ENCODE measurements at regions not wholly inside any gene's neighbourhood (a gene's known extent, or its start where the extent isn't known, plus 50 kb on each side); places are given as distances from the start of the nearest gene placed in this dataset.

DNA sequence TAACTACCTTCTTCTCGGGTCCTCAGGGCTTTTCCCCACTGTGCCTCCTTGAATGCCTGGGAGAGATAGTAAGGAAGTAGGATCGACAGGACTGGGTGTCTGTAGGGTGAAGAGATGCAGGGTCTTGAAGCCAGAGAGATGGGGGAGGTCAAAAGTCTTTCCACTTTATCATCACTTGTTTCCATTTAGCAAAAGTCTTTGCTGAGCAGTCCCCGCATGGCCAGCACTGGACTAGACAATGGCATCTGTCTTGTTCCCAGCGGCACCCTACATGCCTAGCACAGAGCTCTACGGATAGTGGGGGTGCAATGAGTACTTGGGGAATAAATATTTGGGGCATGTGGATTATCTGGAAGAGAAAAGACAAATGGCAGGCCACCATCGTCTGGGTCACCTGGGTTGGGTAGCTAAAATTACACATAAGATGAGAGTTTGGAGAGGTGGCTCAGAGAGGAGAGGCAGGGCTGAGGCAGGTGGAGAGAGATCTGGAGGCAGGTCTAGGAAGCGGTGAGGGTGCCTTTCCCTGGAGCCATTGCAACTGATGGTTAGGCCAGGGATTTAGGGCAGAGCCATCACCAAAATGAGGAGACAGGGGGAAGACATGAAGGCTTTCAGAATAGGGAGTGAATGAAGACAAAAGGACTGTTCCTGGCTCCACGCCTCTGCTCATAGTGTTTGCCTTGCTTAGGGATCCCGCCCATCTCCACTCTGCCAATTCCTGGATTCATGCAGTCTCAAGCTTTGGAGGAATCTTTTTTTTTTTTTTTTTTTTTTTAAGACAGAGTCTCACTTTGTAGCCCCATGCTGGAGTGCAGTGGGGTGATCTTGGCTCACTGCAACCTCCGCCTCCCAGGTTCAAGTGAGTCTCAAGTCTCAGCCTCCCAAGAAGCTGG, 250.8 kb upstream of the KLF4 start:
- CTCF ChIA-PET, result interaction anchor here (0.6 to 0.7 kb wide), 3 partner anchors 132 to 1703 kb away, joined by 3 to 7 read pairs (median 3); no protein-coding TSS in a partner anchor
- Histone ChIP-seq H3K4ac (ENCODE audit: low read depth, low read length) (peak overlapping the region; percentile 71), H2BK20ac (ENCODE audit: low read depth, low read length) (peak overlapping the region; percentile 73), H3K36me3 (ENCODE audit: control insufficient read depth, insufficient read depth, low read length) (no peaks in the 10 kb centered on the region), H3K4me1 (ENCODE audit: control insufficient read depth, insufficient read depth, low read length) (peaks cover 28% of the 10 kb centered on the region), H3K23ac (ENCODE audit: low read depth, low read length) (no peak overlapping the region), H3K27me3 (ENCODE audit: control insufficient read depth, insufficient read depth, low read length) (no peaks in the 10 kb centered on the region), H2BK120ac (ENCODE audit: low read depth, low read length) (peak overlapping the region; percentile 81), H3K9me1 (ENCODE audit: insufficient read depth, low read length) (peaks cover 9% of the 10 kb centered on the region), H3K4me2 (ENCODE audit: low read depth, low read length) (no peak overlapping the region), H3K14ac (replicated peaks; ENCODE audit: low read depth, low read length) (peak overlapping the region; percentile 43; the same call in 1 of the 2 replicates), H4K5ac (ENCODE audit: low read depth, low read length) (peak overlapping the region; percentile 26; the same call in 1 of the 2 replicates), H3K4me3 (ENCODE audit: insufficient read depth, low read depth, low read length) (no peak overlapping the region), H4K20me1 (ENCODE audit: insufficient read depth, low read length) (no peaks in the 10 kb centered on the region), H2AK9ac (replicated peaks; ENCODE audit: low read depth, low read length, poor library complexity) (peak overlapping the region; percentile 32), H3K9ac (ENCODE audit: low read depth, low read length) (no peak overlapping the region), H2BK15ac (ENCODE audit: low read depth, low read length) (peak overlapping the region; percentile 75; the same call in 1 of the 3 replicates), H3K9me3 (ENCODE audit: control insufficient read depth, insufficient read depth, low read length) (no peaks in the 10 kb centered on the region), H3K79me1 (ENCODE audit: low read depth in 1 of 2, low read length in 2 of 2) (no peaks in the 10 kb centered on the region; a peak in 1 of 4 replicates), H2BK5ac (ENCODE audit: low read depth, low read length, poor library complexity, severe bottlenecking) (no peak overlapping the region), H3K56ac (ENCODE audit: extremely low read depth, insufficient read depth, low read length) (no peak overlapping the region), H4K8ac (ENCODE audit: low read depth in 2 of 2, low read length in 2 of 2) (peak overlapping the region; percentile 33 to 53; a peak in 2 of 4 replicates), H2AK5ac (ENCODE audit: low read depth, low read length) (peak overlapping the region; percentile 59), H3K18ac (ENCODE audit: low read depth, low read length) (peak overlapping the region; percentile 62; the same call in 1 of the 2 replicates), H3K27ac (ENCODE audit: insufficient read depth, low read length) (no peak overlapping the region), H4K91ac (ENCODE audit: insufficient read depth, low read depth, low read length) (peak overlapping the region; percentile 61; the same call in 1 of the 2 replicates), H2AFZ (replicated peaks; ENCODE audit: low read length, poor library complexity) (peak overlapping the region; percentile 37)
- dilution Hi-C loops (cut with HindIII; ENCODE audit: low sequenced_read_pairs, unreplicated experiment), result no loop called here
- in situ Hi-C loops (cut with MboI; ENCODE audit: low sequenced_read_pairs), result loop anchor here (25.0 kb wide), 2 partner anchors 822 to 853 kb away; no protein-coding TSS in a partner anchor
- no TSS peak for BruUV-seq (replicated peaks)
- TF ChIP-seq FOS (IDR thresholded peaks at IDR 0.05; ENCODE audit: low read depth, low read length) (no peak), ELK1 (IDR thresholded peaks at IDR 0.05; ENCODE audit: borderline replicate concordance, low read depth, low read length) (no peak), RCOR1 (IDR thresholded peaks at IDR 0.05; ENCODE audit: insufficient replicate concordance, low read length) (no peak), BHLHE40 (IDR thresholded peaks at IDR 0.05; ENCODE audit: low read depth, low read length) (no peak), POLR2A (IDR thresholded peaks at IDR 0.05; ENCODE audit: low read depth, low read length) (no peak), CHD1 (IDR thresholded peaks at IDR 0.05; ENCODE audit: low read depth, low read length) (no peak), CEBPB (IDR thresholded peaks at IDR 0.05; ENCODE audit: low read depth, low read length) (no peak), RAD21 (IDR thresholded peaks at IDR 0.05; ENCODE audit: low read length) (no peak), RFX5 (IDR thresholded peaks at IDR 0.05; ENCODE audit: low read depth, low read length) (no peak), NFE2L2 (IDR thresholded peaks at IDR 0.05; ENCODE audit: low read depth, low read length) (no peak), MAFK (IDR thresholded peaks at IDR 0.05; ENCODE audit: low read depth, low read length) (no peak), CTCF (conservative IDR thresholded peaks at IDR 0.05; ENCODE audit: low read depth, low read length) (no peak)
- intact Hi-C loops (cut with micrococcal nuclease), result no loop called here
- DNase-seq, result no peak
- no peak for ATAC-seq (ENCODE audit: low read depth)
- 90% methylated on average over 3 of the region's 10 CpGs; no CpG with 5 or more reads in 1 of the 2 experiments for WGBS, 2 experiments (ENCODE audit: extremely low coverage in 2 of 2, insufficient read length in 1 of 2)
- POLR2A ChIA-PET (ENCODE audit: unreplicated experiment), result no interaction called here
